HCT116 (cell line): ENCODE measurements at regions not wholly inside any gene's neighbourhood (a gene's known extent, or its start where the extent isn't known, plus 50 kb on each side); places are given as distances from the start of the nearest gene placed in this dataset.

Experiments
- ATAC-seq: fragments of 200-7000 bp; cut with Tn5 transposase; 2 replicates; pipeline ENCODE4 v1.9.1; 2020; ENCODE audit warnings: mild to moderate bottlenecking, moderate library complexity
- BruUV-seq: library from RNA; stranded (reverse); fragments of 400-500 nt; replicated peaks from 2 replicates; lab custom pipeline; 2021; lab: Mats Ljungman, UMichigan
- CTCF ChIA-PET: fragments of 300-600 bp; sonication (Branson Sonifier 250); formaldehyde crosslinking; loops from one replicate; lab custom pipeline; 2021; ENCODE audit warnings: antibody characterized with exemption; lab: Charles Lee
- POLR2A ChIA-PET: fragments of 300-600, 350-600 bp; sonication (Branson Sonifier 250); formaldehyde crosslinking; loops from one replicate; lab custom pipeline; 2021; ENCODE audit warnings: antibody characterized with exemption; lab: Charles Lee
- RAD21 ChIA-PET, 2 experiments: fragments of 300-600 bp; sonication (Branson Sonifier 250); formaldehyde crosslinking; loops; one replicate each; lab custom pipeline; 2023; ENCODE audit warnings: low total read pairs in 2 of 2; ENCODE audit not compliant: uncharacterized antibody in 2 of 2, unreplicated experiment in 2 of 2, low non-redundant PET in 1 of 2; lab: Charles Lee
- DNase-seq: peaks from one replicate; pipeline ENCODE4 v3.0.0-alpha.2; 2010; ENCODE audit warnings: low read depth, low spot score
- H2AFZ ChIP-seq: fragments of 200-600 bp; shearing (Covaris generic), sonication (generic); 2 replicates; pipeline ENCODE4 v1.6.1; 2017; ENCODE audit warnings: low read depth, mixed run types, mixed read lengths, antibody characterized with exemption, low read length; ENCODE audit not compliant: poor library complexity, severe bottlenecking
- H3K27ac ChIP-seq: 2 replicates; pipeline ENCODE4 v1.5.1; 2012; ENCODE audit warnings: low read depth, low read length
- H3K27me3 ChIP-seq: fragments of 200-600 bp; sonication (generic); 2 replicates; pipeline ENCODE4 v1.6.1; 2016; ENCODE audit warnings: mixed run types, low read length, mixed read lengths; ENCODE audit not compliant: insufficient read depth
- H3K36me3 ChIP-seq, 2 experiments: fragments of 200-500 bp in 1 of 2; fragments of 200-600 bp in 1 of 2; sonication (Bioruptor generic) in 1 of 2; sonication (generic) in 1 of 2; 2 replicates each; pipeline versions ENCODE4 v1.5.1 to v1.6.1; 2014 to 2016; ENCODE audit warnings: low read length in 2 of 2, inconsistent platforms in 1 of 2, mixed read lengths in 1 of 2, mixed run types in 1 of 2; ENCODE audit not compliant: insufficient read depth in 2 of 2, control insufficient read depth in 1 of 2
- H3K4me1 ChIP-seq, 2 experiments: fragments of 200-600 bp in 1 of 2; sonication (generic) in 1 of 2; 2 replicates each; pipeline versions ENCODE4 v1.5.1 to v1.6.1; 2012 to 2017; ENCODE audit warnings: low read length in 2 of 2, inconsistent platforms in 1 of 2, mild to moderate bottlenecking in 1 of 2, mixed read lengths in 1 of 2, mixed run types in 1 of 2, moderate library complexity in 1 of 2; ENCODE audit not compliant: insufficient read depth in 2 of 2, control insufficient read depth in 1 of 2
- H3K4me2 ChIP-seq: fragments of 200-600 bp; sonication (generic); 2 replicates; pipeline ENCODE4 v1.6.1; 2017; ENCODE audit warnings: mixed run types, low read length, mixed read lengths
- H3K4me3 ChIP-seq, 2 experiments: fragments of 200-600 bp in 1 of 2; sonication (generic) in 1 of 2; replicated peaks in 1 of 2; 2 replicates each; pipeline ENCODE4 v1.5.1; 2011 to 2016; ENCODE audit warnings: low read length in 2 of 2, control low read depth in 1 of 2, low read depth in 1 of 2, mild to moderate bottlenecking in 1 of 2, mixed read lengths in 1 of 2, mixed run types in 1 of 2
- H3K79me2 ChIP-seq: fragments of 200-600 bp; sonication (generic); 2 replicates; pipeline ENCODE4 v1.6.1; 2017; ENCODE audit warnings: mild to moderate bottlenecking, mixed run types, low read length, moderate library complexity, mixed read lengths; ENCODE audit not compliant: insufficient read depth
- H3K9ac ChIP-seq: fragments of 200-600 bp; sonication (generic); 2 replicates; pipeline ENCODE4 v1.6.1; 2016; ENCODE audit warnings: low read length, mixed read lengths
- H3K9me2 ChIP-seq: fragments of 200-600 bp; sonication (generic), shearing (Covaris generic); 2 replicates; pipeline ENCODE4 v1.6.1; 2017; ENCODE audit warnings: mixed run types, mild to moderate bottlenecking, moderate library complexity; ENCODE audit not compliant: insufficient read depth
- H3K9me3 ChIP-seq, 2 experiments: fragments of 200-500 bp in 1 of 2; fragments of 200-600 bp in 1 of 2; sonication (Bioruptor generic) in 1 of 2; sonication (generic) in 1 of 2; 2 replicates each; pipeline ENCODE4 v1.6.1; 2014 to 2017; ENCODE audit warnings: low read length in 2 of 2, mixed read lengths in 2 of 2, inconsistent platforms in 1 of 2, low read depth in 1 of 2, mild to moderate bottlenecking in 1 of 2, mixed run types in 1 of 2, moderate library complexity in 1 of 2; ENCODE audit not compliant: control insufficient read depth in 1 of 2, insufficient read depth in 1 of 2
- H4K20me1 ChIP-seq: fragments of 200-600 bp; sonication (generic), shearing (Covaris generic); 2 replicates; pipeline ENCODE4 v1.6.1; 2017; ENCODE audit warnings: mixed run types, mild to moderate bottlenecking, moderate library complexity; ENCODE audit not compliant: insufficient read depth
- CBX3 ChIP-seq: IDR thresholded peaks from 2 replicates; pipeline ENCODE4 v1.6.1; 2012; ENCODE audit warnings: low read depth
- EGR1 ChIP-seq: IDR thresholded peaks from 2 replicates; pipeline ENCODE4 v1.6.1; 2012; ENCODE audit warnings: low read depth
- ELF1 ChIP-seq: IDR thresholded peaks from 2 replicates; pipeline ENCODE4 v1.6.1; 2012; ENCODE audit warnings: low read depth, borderline replicate concordance
- EZH2 ChIP-seq: fragments of 200-600 bp; sonication (generic); IDR thresholded peaks from 2 replicates; pipeline ENCODE4 v1.6.1; 2017; ENCODE audit warnings: antibody characterized with exemption, mixed run types
- EZH2phosphoT487 ChIP-seq: fragments of 200-600 bp; IDR thresholded peaks from 2 replicates; pipeline ENCODE4 v1.6.1; 2018; ENCODE audit warnings: antibody characterized with exemption, borderline replicate concordance
- JUND ChIP-seq: IDR thresholded peaks from 2 replicates; pipeline ENCODE4 v1.6.1; 2012
- RAD21 ChIP-seq: IDR thresholded peaks from 2 replicates; pipeline ENCODE4 v1.6.1; 2012; ENCODE audit warnings: low read depth, mild to moderate bottlenecking
- SIN3A ChIP-seq: IDR thresholded peaks from 2 replicates; pipeline ENCODE4 v1.6.1; 2012; ENCODE audit warnings: low read depth
- SP1 ChIP-seq: IDR thresholded peaks from 2 replicates; pipeline ENCODE4 v1.6.1; 2012; ENCODE audit warnings: low read depth
- SRF ChIP-seq: IDR thresholded peaks from 2 replicates; pipeline ENCODE4 v1.6.1; 2012; ENCODE audit warnings: low read depth
- TCF7L2 ChIP-seq: IDR thresholded peaks from 2 replicates; pipeline ENCODE4 v1.7.0; 2011; ENCODE audit warnings: borderline replicate concordance, inconsistent platforms; ENCODE audit not compliant: insufficient read depth, insufficient read length; ENCODE audit errors: extremely low read depth
- YY1 ChIP-seq: IDR thresholded peaks from 2 replicates; pipeline ENCODE4 v1.6.1; 2011; ENCODE audit warnings: low read length, low read depth, moderate library complexity, mild to moderate bottlenecking; ENCODE audit not compliant: insufficient replicate concordance; ENCODE audit errors: extremely low read depth
- ZNF274 ChIP-seq: fragments of 200-500 bp; sonication (Bioruptor generic); IDR thresholded peaks from 2 replicates; pipeline ENCODE4 v1.6.1; 2014; ENCODE audit warnings: mild to moderate bottlenecking, low read depth, low read length, inconsistent platforms
- intact Hi-C: fragments of 100-400 bp; cut with micrococcal nuclease; formaldehyde crosslinking; loops from 2 replicates; pipeline ENCODE4 v1.10.0; 2022
- TF ChIP-seq, protein P1 (sequence below): IDR thresholded peaks from 2 replicates; pipeline ENCODE4 v1.6.1; 2012
- TF ChIP-seq, protein P2 (sequence below), 3 experiments: fragments of 200-600 bp in 1 of 3; sonication (generic) in 1 of 3; IDR thresholded peaks in 2 of 3; conservative IDR thresholded peaks in 1 of 3; 2 replicates each; pipeline ENCODE4 v1.5.1; 2012 to 2017; ENCODE audit warnings: low read depth in 2 of 3, low read length in 2 of 3, antibody characterized with exemption in 1 of 3, borderline replicate concordance in 1 of 3, control low read depth in 1 of 3, mild to moderate bottlenecking in 1 of 3, mixed read lengths in 1 of 3, mixed run types in 1 of 3, moderate library complexity in 1 of 3; ENCODE audit not compliant: insufficient read depth in 1 of 3

DNA sequence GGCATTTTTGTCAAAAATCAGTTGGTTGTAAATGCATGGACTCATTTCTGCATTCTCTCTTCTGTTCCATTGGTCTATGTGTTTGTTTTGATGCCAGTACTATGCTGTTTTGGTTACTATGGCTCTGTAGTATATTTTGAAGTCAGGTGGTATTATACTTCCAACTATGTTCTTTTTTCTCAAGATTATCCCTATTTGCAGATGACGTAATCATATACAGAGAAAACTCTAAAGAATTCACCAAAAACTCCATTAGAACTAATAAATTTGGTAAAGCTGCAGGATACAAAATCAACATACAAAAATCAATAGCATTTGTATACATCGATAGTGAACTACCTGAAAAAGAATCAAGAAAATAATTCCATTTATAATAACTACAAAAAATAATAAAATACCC is 253.1 kb upstream of the NEGR1 start:
- CTCF ChIA-PET: no interaction called here
- Histone ChIP-seq H3K27me3 (no peaks in the 10 kb centered on the region), H4K20me1 (no peaks in the 10 kb centered on the region), H3K9ac (no peak overlapping the region), H3K9me2 (no peaks in the 10 kb centered on the region), H3K4me1 (no peaks in the 10 kb centered on the region), H3K4me3 (no peak overlapping the region), H2AFZ (no peak overlapping the region), H3K4me2 (no peak overlapping the region), H3K9me3 (peaks cover 5 to 9% of the 10 kb centered on the region in 2 experiments; a peak in 2 of 4 replicates), H3K27ac (no peak overlapping the region), H3K79me2 (no peaks in the 10 kb centered on the region), H3K36me3 (no peaks in the 10 kb centered on the region)
- RAD21 ChIA-PET: no interaction called here
- POLR2A ChIA-PET: no interaction called here
- intact Hi-C loops: no loop called here
- no TSS peak for BruUV-seq
- DNase-seq (no peak), ATAC-seq (no peak)
- TF ChIP-seq SIN3A: no peak
- TF ChIP-seq, protein P1, sequence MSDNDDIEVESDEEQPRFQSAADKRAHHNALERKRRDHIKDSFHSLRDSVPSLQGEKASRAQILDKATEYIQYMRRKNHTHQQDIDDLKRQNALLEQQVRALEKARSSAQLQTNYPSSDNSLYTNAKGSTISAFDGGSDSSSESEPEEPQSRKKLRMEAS: no peak
- TF ChIP-seq, protein P2, sequence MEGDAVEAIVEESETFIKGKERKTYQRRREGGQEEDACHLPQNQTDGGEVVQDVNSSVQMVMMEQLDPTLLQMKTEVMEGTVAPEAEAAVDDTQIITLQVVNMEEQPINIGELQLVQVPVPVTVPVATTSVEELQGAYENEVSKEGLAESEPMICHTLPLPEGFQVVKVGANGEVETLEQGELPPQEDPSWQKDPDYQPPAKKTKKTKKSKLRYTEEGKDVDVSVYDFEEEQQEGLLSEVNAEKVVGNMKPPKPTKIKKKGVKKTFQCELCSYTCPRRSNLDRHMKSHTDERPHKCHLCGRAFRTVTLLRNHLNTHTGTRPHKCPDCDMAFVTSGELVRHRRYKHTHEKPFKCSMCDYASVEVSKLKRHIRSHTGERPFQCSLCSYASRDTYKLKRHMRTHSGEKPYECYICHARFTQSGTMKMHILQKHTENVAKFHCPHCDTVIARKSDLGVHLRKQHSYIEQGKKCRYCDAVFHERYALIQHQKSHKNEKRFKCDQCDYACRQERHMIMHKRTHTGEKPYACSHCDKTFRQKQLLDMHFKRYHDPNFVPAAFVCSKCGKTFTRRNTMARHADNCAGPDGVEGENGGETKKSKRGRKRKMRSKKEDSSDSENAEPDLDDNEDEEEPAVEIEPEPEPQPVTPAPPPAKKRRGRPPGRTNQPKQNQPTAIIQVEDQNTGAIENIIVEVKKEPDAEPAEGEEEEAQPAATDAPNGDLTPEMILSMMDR (IDR thresholded peaks at IDR 0.05 in 2 of 3, conservative IDR thresholded peaks at IDR 0.05 in 1 of 3; ENCODE audit: borderline replicate concordance in 1 of 3, insufficient read depth in 1 of 3, low read depth in 2 of 3, low read length in 2 of 3): no peak
- TF ChIP-seq YY1: no peak
- TF ChIP-seq ZNF274: no peak
- TF ChIP-seq EGR1: no peak
- TF ChIP-seq SRF: no peak
- no peak for TF ChIP-seq ELF1

DNA sequence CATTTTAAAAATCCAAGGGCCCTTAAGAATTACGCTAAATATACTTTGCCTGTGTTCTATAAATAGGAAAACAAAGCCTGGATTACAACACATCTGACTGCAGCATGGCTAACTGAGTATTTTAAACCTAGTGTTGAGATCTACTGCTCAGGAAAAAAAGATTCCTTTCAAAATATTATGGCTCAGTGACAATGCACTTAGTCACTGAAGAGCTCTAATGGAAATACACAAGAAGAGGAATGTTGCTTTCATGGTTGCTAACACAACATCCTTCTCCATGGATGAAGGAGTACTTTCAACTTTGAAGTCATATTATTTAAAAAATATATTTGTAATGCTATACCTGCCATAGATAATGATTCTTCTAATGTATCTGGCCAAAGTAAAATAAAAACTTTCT is 248.3 kb upstream of the NEGR1 start:
- no peak overlapping the region for H2AFZ ChIP-seq
- no peak overlapping the region for H3K27ac ChIP-seq
- no TSS peak for BruUV-seq
- no peak overlapping the region for H3K9ac ChIP-seq
- no peaks in the 10 kb centered on the region for H3K36me3 ChIP-seq
- ChIA-PET POLR2A (no interaction called here), RAD21 (no interaction called here), CTCF (no interaction called here)
- no peaks in the 10 kb centered on the region for H3K79me2 ChIP-seq
- no peaks in the 10 kb centered on the region for H3K4me1 ChIP-seq
- H3K27me3 ChIP-seq: no peaks in the 10 kb centered on the region
- H3K9me3 ChIP-seq: peaks cover 3 to 11% of the 10 kb centered on the region in 2 experiments; a peak in 2 of 4 replicates
- intact Hi-C loops: no loop called here
- TF ChIP-seq EZH2phosphoT487 (no peak), ZNF274 (no peak), JUND (no peak), SP1 (no peak), CBX3 (no peak), SIN3A (no peak), TCF7L2 (no peak), ELF1 (no peak), EZH2 (no peak), SRF (no peak), RAD21 (no peak), YY1 (no peak)
- TF ChIP-seq, protein P2 (IDR thresholded peaks at IDR 0.05 in 2 of 3, conservative IDR thresholded peaks at IDR 0.05 in 1 of 3; ENCODE audit: borderline replicate concordance in 1 of 3, insufficient read depth in 1 of 3, low read depth in 2 of 3, low read length in 2 of 3): no peak
- TF ChIP-seq, protein P1: no peak
- ATAC-seq (no peak), DNase-seq (no peak)
- H3K4me3 ChIP-seq: no peak overlapping the region
- H3K9me2 ChIP-seq: no peaks in the 10 kb centered on the region
- H3K4me2 ChIP-seq: no peak overlapping the region
- H4K20me1 ChIP-seq: no peaks in the 10 kb centered on the region
